NCI-H510A treated with DMSO at 0.1 percent for 48 hours (cell line): ENCODE measurements at regions not wholly inside any gene's neighbourhood (a gene's known extent, or its start where the extent isn't known, plus 50 kb on each side); places are given as distances from the start of the nearest gene placed in this dataset.

Source experiments
- DNase-seq: peaks from one replicate; lab custom pipeline; 2025; lab: John Stamatoyannopoulos, UW

- no peak for DNase-seq
Measured at GRCh38 chr3:157631478-157631877, 128.3 kb upstream of the VEPH1 start.

GRCh38 chr3:157626817-157627216 is 123.6 kb upstream of the VEPH1 start:
- peak; percentile 6 for DNase-seq

GRCh38 chr3:157624801-157625200 is 121.6 kb upstream of the VEPH1 start:
- DNase-seq: no peak

GRCh38 chr3:157618886-157619285 is 115.7 kb upstream of the VEPH1 start:
- DNase-seq: no peak

- DNase-seq: peak; percentile 84
Measured at GRCh38 chr3:157618075-157618760, 115.0 kb upstream of the VEPH1 start.

GRCh38 chr3:157614896-157615295 is 111.7 kb upstream of the VEPH1 start:
- no peak for DNase-seq

- DNase-seq: no peak
Measured at GRCh38 chr3:157611536-157612076, 108.4 kb upstream of the VEPH1 start.

- no peak for DNase-seq
Measured at GRCh38 chr3:157610876-157611535, 107.8 kb upstream of the VEPH1 start.

- no peak for DNase-seq
Measured at GRCh38 chr3:157607826-157608405, 104.7 kb upstream of the VEPH1 start.

GRCh38 chr3:157606852-157607197 is 103.6 kb upstream of the VEPH1 start:
- DNase-seq: no peak

- DNase-seq: peak; percentile 59
Measured at GRCh38 chr3:157606011-157606851, 103.0 kb upstream of the VEPH1 start.

GRCh38 chr3:157605356-157605755 is 102.1 kb upstream of the VEPH1 start:
- DNase-seq: no peak

GRCh38 chr3:157602424-157602823 is 99.2 kb upstream of the VEPH1 start:
- no peak for DNase-seq

- no peak for DNase-seq
Measured at GRCh38 chr3:157595259-157595658, 92.0 kb upstream of the VEPH1 start.

GRCh38 chr3:157594413-157594812 is 91.2 kb upstream of the VEPH1 start:
- DNase-seq: no peak

GRCh38 chr3:157592769-157593168 is 89.6 kb upstream of the VEPH1 start:
- no peak for DNase-seq

- no peak for DNase-seq
Measured at GRCh38 chr3:157590273-157590672, 87.1 kb upstream of the VEPH1 start.

GRCh38 chr3:157589211-157589610 is 86.0 kb upstream of the VEPH1 start:
- DNase-seq: no peak

- DNase-seq: no peak
Measured at GRCh38 chr3:157588386-157589060, 85.3 kb upstream of the VEPH1 start.

- no peak for DNase-seq
Measured at GRCh38 chr3:157586293-157586692, 83.1 kb upstream of the VEPH1 start.

- DNase-seq: no peak
Measured at GRCh38 chr3:157585386-157585785, 82.2 kb upstream of the VEPH1 start.

GRCh38 chr3:157582637-157582973 is 79.4 kb upstream of the VEPH1 start:
- peak; percentile 35 for DNase-seq
